Thoracic aorta (tissue), 2 donors: ENCODE measurements at regions not wholly inside any gene's neighbourhood (a gene's known extent, or its start where the extent isn't known, plus 50 kb on each side); places are given as distances from the start of the nearest gene placed in this dataset.
A peak's percentile ranks its signal among the peaks of the same experiment; 100 is the strongest.

Experiments
- ATAC-seq: fragments of 150-250 bp; one replicate; pipeline ENCODE4 v1.8.0; 2017; ENCODE audit warnings: low read depth; ENCODE audit not compliant: insufficient number of reproducible peaks, low FRiP score
- DNase-seq: peaks from one replicate; pipeline ENCODE4 v3.0.0-alpha.2; 2020; ENCODE audit warnings: low spot score
- H3K27ac ChIP-seq, 2 donors: fragments of 200-600 bp; sonication (generic); 1 replicate in 1 of 2; 2 replicates in 1 of 2; pipeline ENCODE4 v1.5.1; 2016; ENCODE audit warnings: mild to moderate bottlenecking in 2 of 2, moderate library complexity in 2 of 2
- H3K27me3 ChIP-seq: fragments of 200-600 bp; sonication (generic); replicated peaks from 2 replicates; pipeline ENCODE4 v1.6.0; 2016; ENCODE audit warnings: mild to moderate bottlenecking; ENCODE audit not compliant: insufficient read depth
- H3K36me3 ChIP-seq: fragments of 200-600 bp; sonication (generic); one replicate; pipeline ENCODE4 v1.5.1; 2016
- H3K4me1 ChIP-seq, 2 donors: fragments of 200-600 bp; sonication (generic); 1 replicate in 1 of 2; 2 replicates in 1 of 2; pipeline versions ENCODE4 v1.5.1 to v1.6.0; 2016; ENCODE audit warnings: low read depth in 2 of 2, mild to moderate bottlenecking in 1 of 2; ENCODE audit not compliant: control insufficient read depth in 1 of 2
- H3K4me3 ChIP-seq: fragments of 200-600 bp; sonication (generic); 2 replicates; pipeline ENCODE4 v1.5.1; 2016; ENCODE audit warnings: mild to moderate bottlenecking
- H3K9me3 ChIP-seq: fragments of 200-600 bp; sonication (generic); 2 replicates; pipeline ENCODE4 v1.5.1; 2016
- CTCF ChIP-seq: fragments of 200-600 bp; sonication (generic); IDR thresholded peaks from one replicate; pipeline ENCODE4 v1.5.1; 2019; ENCODE audit warnings: antibody characterized with exemption

GRCh38 chrX:63961964-63962363 is 176.9 kb upstream of the ARHGEF9 start:
- H3K27ac ChIP-seq: no peak overlapping the region
- DNase-seq: no peak
- no peaks in the 10 kb centered on the region for H3K4me1 ChIP-seq
- TF ChIP-seq CTCF: no peak
- no peak overlapping the region for H3K4me3 ChIP-seq
- H3K36me3 ChIP-seq: no peaks in the 10 kb centered on the region
- no peaks in the 10 kb centered on the region for H3K27me3 ChIP-seq
- H3K9me3 ChIP-seq: no peaks in the 10 kb centered on the region
- ATAC-seq: no peak

GRCh38 chrX:63959975-63960374 is 175.0 kb upstream of the ARHGEF9 start:
- no peak overlapping the region for H3K27ac ChIP-seq
- TF ChIP-seq CTCF: no peak
- H3K4me3 ChIP-seq: no peak overlapping the region
- no peak for ATAC-seq
- H3K4me1 ChIP-seq: no peaks in the 10 kb centered on the region
- H3K27me3 ChIP-seq: no peaks in the 10 kb centered on the region
- no peaks in the 10 kb centered on the region for H3K9me3 ChIP-seq
- DNase-seq: no peak
- H3K36me3 ChIP-seq: no peaks in the 10 kb centered on the region

- H3K36me3 ChIP-seq: no peaks in the 10 kb centered on the region
- no peak for ATAC-seq
Observed at GRCh38 chrX:63958134-63958865, 173.3 kb upstream of the ARHGEF9 start.

GRCh38 chrX:63935835-63936234 is 150.8 kb upstream of the ARHGEF9 start:
- no peak for ATAC-seq
- no peaks in the 10 kb centered on the region for H3K27me3 ChIP-seq
- no peaks in the 10 kb centered on the region for H3K4me1 ChIP-seq
- H3K4me3 ChIP-seq: no peak overlapping the region
- no peak for DNase-seq
- peak overlapping the region in 1 of 2 donors; percentile 49 for H3K27ac ChIP-seq
- no peak for TF ChIP-seq CTCF
- no peaks in the 10 kb centered on the region for H3K36me3 ChIP-seq
- no peaks in the 10 kb centered on the region for H3K9me3 ChIP-seq

More at GRCh38 chrX:63958134-63958865, 173.3 kb upstream of the ARHGEF9 start:
- Histone ChIP-seq H3K9me3 (no peaks in the 10 kb centered on the region), H3K4me1 (no peaks in the 10 kb centered on the region), H3K27me3 (no peaks in the 10 kb centered on the region), H3K4me3 (no peak overlapping the region), H3K27ac (no peak overlapping the region)
- no peak for TF ChIP-seq CTCF
- no peak for DNase-seq

- H3K27ac ChIP-seq: no peak overlapping the region
- TF ChIP-seq CTCF: no peak
Observed at GRCh38 chrX:63934791-63935190, 149.8 kb upstream of the ARHGEF9 start.

More at GRCh38 chrX:63934791-63935190, 149.8 kb upstream of the ARHGEF9 start:
- Histone ChIP-seq H3K36me3 (no peaks in the 10 kb centered on the region), H3K27me3 (no peaks in the 10 kb centered on the region), H3K9me3 (no peaks in the 10 kb centered on the region), H3K4me3 (no peak overlapping the region), H3K4me1 (peaks cover 0 to 6% of the 10 kb centered on the region in 2 donors)
- ATAC-seq (no peak), DNase-seq (no peak)
